Mucosa of rectum (tissue), 2 donors: ENCODE measurements at regions not wholly inside any gene's neighbourhood (a gene's known extent, or its start where the extent isn't known, plus 50 kb on each side); places are given as distances from the start of the nearest gene placed in this dataset.

Experiments
- H3K27ac ChIP-seq, 2 donors: one replicate each; pipeline ENCODE4 v1.7.0; 2013; ENCODE audit warnings: inconsistent platforms in 2 of 2, low read depth in 2 of 2, low read length in 2 of 2
- H3K27me3 ChIP-seq, 2 donors: one replicate each; pipeline ENCODE4 v1.7.0; 2013; ENCODE audit warnings: low read length in 2 of 2; ENCODE audit not compliant: control insufficient read depth in 2 of 2, insufficient read depth in 2 of 2
- H3K36me3 ChIP-seq, 2 donors: one replicate each; pipeline ENCODE4 v1.7.0; 2013; ENCODE audit warnings: low read length in 2 of 2; ENCODE audit not compliant: control insufficient read depth in 2 of 2, insufficient read depth in 2 of 2
- H3K4me1 ChIP-seq, 2 donors: one replicate each; pipeline ENCODE4 v1.7.0; 2013; ENCODE audit warnings: low read length in 2 of 2, mild to moderate bottlenecking in 1 of 2; ENCODE audit not compliant: control insufficient read depth in 2 of 2, insufficient read depth in 2 of 2
- H3K4me3 ChIP-seq, 2 donors: one replicate each; pipeline ENCODE4 v1.7.0; 2013; ENCODE audit warnings: low read length in 2 of 2
- H3K9ac ChIP-seq, 2 donors: one replicate each; pipeline ENCODE4 v1.7.0; 2013; ENCODE audit warnings: low read length in 2 of 2, low read depth in 1 of 2, mild to moderate bottlenecking in 1 of 2
- H3K9me3 ChIP-seq, 2 donors: one replicate each; pipeline ENCODE4 v1.7.0; 2013; ENCODE audit warnings: low read length in 2 of 2; ENCODE audit not compliant: control insufficient read depth in 2 of 2
- donor health status: healthy.
- donor health status: Normal muscosa, but diverticular disease.

DNA sequence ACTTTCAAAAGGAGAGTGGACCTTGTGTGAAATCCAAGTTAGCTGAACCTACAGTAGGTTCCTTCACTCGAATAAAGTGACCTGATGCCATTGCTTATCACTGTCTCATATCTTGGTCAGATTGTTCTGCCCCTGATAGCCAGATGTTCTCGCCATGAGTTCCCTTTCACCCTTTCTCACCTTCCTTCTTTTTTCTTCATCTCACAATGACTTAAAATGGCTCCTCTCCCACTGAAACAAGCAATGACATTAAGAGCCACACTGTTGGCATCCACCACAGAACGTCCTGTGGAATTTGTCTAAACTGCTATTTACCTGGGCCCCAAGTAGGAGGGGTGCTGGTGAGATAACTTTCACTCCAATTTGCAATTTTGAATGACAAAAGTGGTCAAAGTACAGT, 227.6 kb upstream of the PPP1R2C start:
- Histone ChIP-seq H3K27me3 (no peaks in the 10 kb centered on the region), H3K27ac (no peak overlapping the region), H3K9me3 (no peaks in the 10 kb centered on the region), H3K36me3 (no peaks in the 10 kb centered on the region), H3K4me1 (no peaks in the 10 kb centered on the region), H3K4me3 (no peak overlapping the region), H3K9ac (no peak overlapping the region)

DNA sequence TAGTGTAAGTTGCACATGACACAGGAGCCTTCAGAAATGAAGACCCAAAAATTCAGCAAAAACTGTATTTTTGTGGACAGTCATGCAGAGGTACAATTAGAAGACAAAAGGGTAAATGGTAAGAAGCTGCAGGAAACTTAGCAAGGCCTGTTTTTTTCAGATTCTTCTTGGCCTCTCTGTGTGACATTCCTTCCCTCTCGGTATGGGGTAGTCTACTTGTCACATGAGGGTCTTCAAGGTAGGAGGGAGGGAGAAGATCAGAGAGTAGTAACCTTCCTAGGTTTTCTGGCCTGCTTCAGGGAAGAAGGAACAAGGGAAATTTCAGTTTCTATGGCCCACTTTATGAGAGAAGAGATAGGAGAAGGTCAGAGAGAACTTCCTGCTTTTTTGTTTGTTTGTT, 230.4 kb upstream of the PPP1R2C start:
- Histone ChIP-seq H3K27me3 (peaks cover 0 to 2% of the 10 kb centered on the region in 2 donors), H3K4me1 (no peaks in the 10 kb centered on the region), H3K4me3 (no peak overlapping the region), H3K9me3 (no peaks in the 10 kb centered on the region), H3K36me3 (no peaks in the 10 kb centered on the region), H3K27ac (no peak overlapping the region), H3K9ac (no peak overlapping the region)

DNA sequence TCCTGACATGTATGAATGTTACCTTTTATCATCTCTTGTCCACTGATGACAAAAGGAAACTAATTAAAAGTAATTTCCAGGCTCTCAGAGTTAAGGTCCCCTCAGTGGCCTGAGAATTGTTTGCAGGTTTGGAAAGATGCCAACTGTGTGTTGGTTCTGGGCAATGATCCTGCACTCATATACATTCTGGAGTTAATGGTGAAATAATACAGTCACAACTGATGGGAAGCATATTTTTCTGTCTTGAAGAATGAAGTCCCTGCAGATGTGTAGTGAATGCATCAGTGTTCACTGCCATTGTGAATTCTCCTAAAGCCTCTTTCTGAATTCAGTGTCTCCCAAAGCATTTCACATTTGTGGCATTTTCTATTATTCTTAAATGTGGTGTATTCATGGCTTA, 238.1 kb upstream of the PPP1R2C start:
- Histone ChIP-seq H3K27ac (no peak overlapping the region), H3K4me1 (no peaks in the 10 kb centered on the region), H3K4me3 (no peak overlapping the region)

DNA sequence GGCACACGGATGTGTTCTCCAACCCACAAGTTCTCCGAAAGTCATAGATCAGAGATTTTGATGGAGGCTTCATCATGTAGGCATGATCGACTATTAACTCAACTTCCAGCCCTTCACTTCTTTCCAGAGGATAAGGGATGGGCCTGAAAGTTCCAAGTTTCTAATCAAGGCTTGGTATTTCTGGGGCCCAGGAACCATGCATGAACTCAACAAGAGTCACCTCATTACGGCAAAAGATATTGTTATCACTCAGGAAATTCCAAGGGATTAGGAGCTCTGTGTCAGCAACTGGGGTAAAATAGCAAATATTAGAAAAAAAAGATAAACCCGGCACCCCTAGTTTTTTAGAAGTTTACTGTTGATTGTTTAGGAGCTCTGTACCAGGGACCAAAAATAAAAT, 240.1 kb upstream of the PPP1R2C start:
- no peaks in the 10 kb centered on the region for H3K27me3 ChIP-seq
- H3K36me3 ChIP-seq: no peaks in the 10 kb centered on the region
- no peak overlapping the region for H3K27ac ChIP-seq
- no peak overlapping the region for H3K4me3 ChIP-seq
- no peaks in the 10 kb centered on the region for H3K4me1 ChIP-seq
- H3K9ac ChIP-seq: no peak overlapping the region
- no peaks in the 10 kb centered on the region for H3K9me3 ChIP-seq

More for the DNA sequence above, 238.1 kb upstream of the PPP1R2C start:
- Histone ChIP-seq H3K9me3 (no peaks in the 10 kb centered on the region), H3K36me3 (no peaks in the 10 kb centered on the region), H3K27me3 (no peaks in the 10 kb centered on the region), H3K9ac (no peak overlapping the region)

DNA sequence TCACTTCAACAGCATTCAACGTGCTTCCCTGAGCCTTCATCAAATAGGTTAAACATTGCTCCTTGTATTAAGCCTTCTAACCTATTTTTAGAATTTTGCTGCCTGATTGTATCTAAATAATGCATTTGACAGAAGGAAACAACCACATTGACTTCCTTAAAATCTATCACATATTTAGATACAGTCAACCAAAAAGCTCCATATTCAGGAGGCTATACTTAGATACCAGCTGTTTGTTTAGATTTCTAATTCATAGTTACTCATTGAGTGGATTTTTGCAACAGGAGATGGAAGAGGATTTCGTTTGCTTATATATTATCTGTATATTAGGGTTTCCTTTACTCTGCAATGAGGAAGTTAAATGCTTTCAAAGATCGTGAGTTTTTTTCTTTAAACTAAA, 241.1 kb upstream of the PPP1R2C start:
- Histone ChIP-seq H3K9ac (no peak overlapping the region), H3K9me3 (no peaks in the 10 kb centered on the region), H3K4me3 (no peak overlapping the region), H3K27me3 (no peaks in the 10 kb centered on the region), H3K4me1 (no peaks in the 10 kb centered on the region), H3K36me3 (no peaks in the 10 kb centered on the region), H3K27ac (no peak overlapping the region)

DNA sequence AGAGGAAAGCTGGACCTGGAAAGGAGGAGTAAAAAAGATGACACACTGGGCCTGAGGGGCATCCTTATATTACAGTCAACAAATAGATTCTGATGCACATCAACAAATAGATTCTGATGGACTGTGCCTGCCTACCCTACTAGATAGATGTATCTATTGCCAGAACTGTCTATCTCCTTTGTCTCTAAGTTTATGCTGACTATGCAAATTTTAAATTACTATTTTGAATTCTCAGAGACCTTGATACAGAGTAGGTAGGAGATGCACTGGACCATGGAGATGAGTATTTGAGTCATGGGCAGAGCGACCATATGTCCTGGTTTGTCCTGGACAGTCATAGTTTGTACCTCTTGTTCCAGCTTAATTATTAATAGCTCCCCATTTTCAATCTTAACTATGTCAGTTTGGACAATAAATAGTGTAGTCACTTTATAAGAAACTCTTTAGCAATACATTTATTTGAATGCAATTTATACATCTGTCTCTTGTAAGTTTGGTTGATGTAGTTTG, 247.9 kb upstream of the PPP1R2C start:
- H3K9me3 ChIP-seq: no peaks in the 10 kb centered on the region
- no peaks in the 10 kb centered on the region for H3K27me3 ChIP-seq
- H3K9ac ChIP-seq: no peak overlapping the region
- H3K4me3 ChIP-seq: no peak overlapping the region
- no peaks in the 10 kb centered on the region for H3K36me3 ChIP-seq
- no peaks in the 10 kb centered on the region for H3K4me1 ChIP-seq
- no peak overlapping the region for H3K27ac ChIP-seq

DNA sequence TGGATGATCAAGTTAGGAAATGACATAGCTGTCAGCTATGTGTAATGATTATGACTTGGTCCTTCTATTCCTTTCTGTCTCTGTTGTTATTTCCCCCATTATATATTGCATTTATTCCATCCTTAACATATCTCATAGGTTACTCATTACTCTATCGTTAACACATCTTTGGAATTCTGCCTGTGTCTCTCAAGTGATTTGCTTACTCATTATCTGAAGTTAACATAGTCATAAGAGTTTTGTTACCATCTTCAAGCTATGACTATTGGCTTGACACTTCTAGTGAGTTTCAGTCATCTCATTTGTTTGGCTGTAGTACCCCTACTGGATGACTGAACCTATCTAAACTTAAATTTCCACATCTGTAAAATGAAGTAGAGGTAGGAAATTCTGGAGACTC, 286.1 kb upstream of the PPP1R2C start:
- H3K9me3 ChIP-seq: no peaks in the 10 kb centered on the region
- H3K36me3 ChIP-seq: no peaks in the 10 kb centered on the region
- no peaks in the 10 kb centered on the region for H3K4me1 ChIP-seq
- no peak overlapping the region for H3K9ac ChIP-seq
- no peak overlapping the region for H3K27ac ChIP-seq
- H3K27me3 ChIP-seq: peaks cover 0 to 5% of the 10 kb centered on the region in 2 donors
- no peak overlapping the region for H3K4me3 ChIP-seq

DNA sequence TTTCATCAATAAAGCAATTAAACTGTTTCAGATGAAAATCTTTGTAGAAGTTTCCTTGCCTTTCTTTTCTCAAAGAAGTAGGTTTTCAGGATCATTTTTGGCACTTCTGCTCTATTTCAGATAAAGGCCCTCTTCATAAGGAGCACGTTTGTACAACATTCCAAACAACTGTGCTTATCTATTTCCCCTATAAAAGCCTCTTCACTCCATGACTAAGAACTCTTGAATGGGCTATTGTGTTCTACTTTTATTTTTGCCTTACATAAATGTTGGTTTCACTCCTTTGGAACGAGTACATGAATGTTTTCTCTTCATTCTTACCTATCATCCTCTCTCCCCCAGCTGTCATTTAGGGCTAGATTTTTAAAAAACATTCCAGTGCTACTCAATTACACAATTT, 288.0 kb upstream of the PPP1R2C start:
- no peak overlapping the region for H3K4me3 ChIP-seq
- no peaks in the 10 kb centered on the region for H3K9me3 ChIP-seq
- peaks cover 0 to 5% of the 10 kb centered on the region in 2 donors for H3K27me3 ChIP-seq
- no peaks in the 10 kb centered on the region for H3K36me3 ChIP-seq
- no peak overlapping the region for H3K27ac ChIP-seq
- H3K9ac ChIP-seq: no peak overlapping the region
- no peaks in the 10 kb centered on the region for H3K4me1 ChIP-seq

DNA sequence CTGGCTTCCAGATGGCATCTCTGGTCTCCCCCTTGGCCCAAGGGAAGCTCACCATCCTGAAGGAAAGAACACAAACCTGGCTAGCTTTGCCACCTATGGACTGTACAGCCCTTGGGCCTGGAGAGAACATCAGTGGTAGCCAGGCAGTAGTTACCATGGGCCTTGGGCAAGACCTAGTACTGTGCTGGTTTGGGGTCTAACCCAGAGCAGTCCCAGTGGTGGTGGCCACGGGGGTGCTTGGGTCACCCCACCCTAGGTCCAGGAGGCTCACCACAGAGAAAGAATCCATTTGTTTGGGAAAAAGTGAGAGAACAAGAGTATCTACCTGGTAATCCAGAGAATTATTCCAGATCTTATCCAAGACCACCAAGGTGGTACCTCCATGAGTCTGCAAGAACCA, 290.7 kb upstream of the PPP1R2C start:
- H3K9me3 ChIP-seq: no peaks in the 10 kb centered on the region
- no peak overlapping the region for H3K4me3 ChIP-seq
- H3K27ac ChIP-seq: no peak overlapping the region
- H3K36me3 ChIP-seq: no peaks in the 10 kb centered on the region
- peaks cover 0 to 3% of the 10 kb centered on the region in 2 donors for H3K27me3 ChIP-seq
- no peaks in the 10 kb centered on the region for H3K4me1 ChIP-seq
- no peak overlapping the region for H3K9ac ChIP-seq

DNA sequence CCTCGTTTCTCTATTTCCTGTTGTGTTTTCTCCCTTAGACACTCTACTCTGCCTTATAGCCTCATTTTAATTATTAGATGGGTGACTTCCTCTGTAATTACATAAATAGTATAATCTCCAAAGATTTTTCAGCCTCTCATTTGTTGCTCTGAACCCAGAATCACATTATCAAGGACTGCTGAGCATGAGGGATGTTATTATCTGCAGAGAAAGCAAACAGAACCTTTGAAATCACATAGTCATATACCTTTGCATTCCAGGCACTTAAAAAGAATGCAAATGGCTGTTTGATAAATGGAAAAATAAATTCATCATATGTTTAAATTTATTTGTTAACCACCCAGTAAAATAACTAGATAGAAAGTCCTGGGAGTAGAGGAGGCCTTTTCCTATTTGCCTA, 305.1 kb upstream of the PPP1R2C start:
- Histone ChIP-seq H3K36me3 (no peaks in the 10 kb centered on the region), H3K27me3 (no peaks in the 10 kb centered on the region), H3K9me3 (no peaks in the 10 kb centered on the region), H3K9ac (no peak overlapping the region), H3K27ac (no peak overlapping the region), H3K4me3 (no peak overlapping the region), H3K4me1 (no peaks in the 10 kb centered on the region)

DNA sequence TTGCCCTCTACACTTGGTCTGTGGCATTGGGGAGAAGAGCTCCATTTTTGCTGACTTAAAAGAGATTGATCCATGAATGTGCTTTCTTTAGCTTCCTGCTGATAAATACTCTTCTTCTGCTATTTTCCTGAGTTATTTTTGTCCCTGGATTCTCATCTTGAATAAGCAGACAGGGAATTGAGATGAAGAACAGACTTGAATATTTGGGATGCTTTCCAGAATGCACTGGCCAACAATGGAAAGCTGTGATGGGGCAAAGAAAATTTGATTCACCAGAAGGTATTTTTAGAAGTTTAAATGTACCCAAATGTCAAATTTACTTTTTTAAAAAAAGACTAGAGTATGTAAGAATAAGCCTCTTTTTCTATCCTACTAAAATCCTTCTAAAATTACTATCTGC, 309.9 kb upstream of the PPP1R2C start:
- Histone ChIP-seq H3K4me1 (no peaks in the 10 kb centered on the region), H3K36me3 (no peaks in the 10 kb centered on the region), H3K27me3 (no peaks in the 10 kb centered on the region), H3K4me3 (no peak overlapping the region), H3K27ac (no peak overlapping the region), H3K9me3 (no peaks in the 10 kb centered on the region), H3K9ac (no peak overlapping the region)
